ENCODE measurements at regions not wholly inside any gene's neighbourhood (a gene's known extent, or its start where the extent isn't known, plus 50 kb on each side); places are given as distances from the start of the nearest gene placed in this dataset.

- no peak overlapping the region for H3K4me3 ChIP-seq (replicated peaks; ENCODE audit: insufficient read depth, low read length)
- TF ChIP-seq GABPA (IDR thresholded peaks at IDR 0.05; ENCODE audit: low read depth), result no peak
- no peak for TF ChIP-seq POLR2AphosphoS5 (IDR thresholded peaks at IDR 0.05; ENCODE audit: low read depth)
- TF ChIP-seq SPI1 (IDR thresholded peaks at IDR 0.05; ENCODE audit: borderline replicate concordance, low read depth), result no peak
- TF ChIP-seq, protein P1, sequence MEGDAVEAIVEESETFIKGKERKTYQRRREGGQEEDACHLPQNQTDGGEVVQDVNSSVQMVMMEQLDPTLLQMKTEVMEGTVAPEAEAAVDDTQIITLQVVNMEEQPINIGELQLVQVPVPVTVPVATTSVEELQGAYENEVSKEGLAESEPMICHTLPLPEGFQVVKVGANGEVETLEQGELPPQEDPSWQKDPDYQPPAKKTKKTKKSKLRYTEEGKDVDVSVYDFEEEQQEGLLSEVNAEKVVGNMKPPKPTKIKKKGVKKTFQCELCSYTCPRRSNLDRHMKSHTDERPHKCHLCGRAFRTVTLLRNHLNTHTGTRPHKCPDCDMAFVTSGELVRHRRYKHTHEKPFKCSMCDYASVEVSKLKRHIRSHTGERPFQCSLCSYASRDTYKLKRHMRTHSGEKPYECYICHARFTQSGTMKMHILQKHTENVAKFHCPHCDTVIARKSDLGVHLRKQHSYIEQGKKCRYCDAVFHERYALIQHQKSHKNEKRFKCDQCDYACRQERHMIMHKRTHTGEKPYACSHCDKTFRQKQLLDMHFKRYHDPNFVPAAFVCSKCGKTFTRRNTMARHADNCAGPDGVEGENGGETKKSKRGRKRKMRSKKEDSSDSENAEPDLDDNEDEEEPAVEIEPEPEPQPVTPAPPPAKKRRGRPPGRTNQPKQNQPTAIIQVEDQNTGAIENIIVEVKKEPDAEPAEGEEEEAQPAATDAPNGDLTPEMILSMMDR (IDR thresholded peaks at IDR 0.05; ENCODE audit: insufficient read depth, low read length), result no peak
- TF ChIP-seq, protein P2, sequence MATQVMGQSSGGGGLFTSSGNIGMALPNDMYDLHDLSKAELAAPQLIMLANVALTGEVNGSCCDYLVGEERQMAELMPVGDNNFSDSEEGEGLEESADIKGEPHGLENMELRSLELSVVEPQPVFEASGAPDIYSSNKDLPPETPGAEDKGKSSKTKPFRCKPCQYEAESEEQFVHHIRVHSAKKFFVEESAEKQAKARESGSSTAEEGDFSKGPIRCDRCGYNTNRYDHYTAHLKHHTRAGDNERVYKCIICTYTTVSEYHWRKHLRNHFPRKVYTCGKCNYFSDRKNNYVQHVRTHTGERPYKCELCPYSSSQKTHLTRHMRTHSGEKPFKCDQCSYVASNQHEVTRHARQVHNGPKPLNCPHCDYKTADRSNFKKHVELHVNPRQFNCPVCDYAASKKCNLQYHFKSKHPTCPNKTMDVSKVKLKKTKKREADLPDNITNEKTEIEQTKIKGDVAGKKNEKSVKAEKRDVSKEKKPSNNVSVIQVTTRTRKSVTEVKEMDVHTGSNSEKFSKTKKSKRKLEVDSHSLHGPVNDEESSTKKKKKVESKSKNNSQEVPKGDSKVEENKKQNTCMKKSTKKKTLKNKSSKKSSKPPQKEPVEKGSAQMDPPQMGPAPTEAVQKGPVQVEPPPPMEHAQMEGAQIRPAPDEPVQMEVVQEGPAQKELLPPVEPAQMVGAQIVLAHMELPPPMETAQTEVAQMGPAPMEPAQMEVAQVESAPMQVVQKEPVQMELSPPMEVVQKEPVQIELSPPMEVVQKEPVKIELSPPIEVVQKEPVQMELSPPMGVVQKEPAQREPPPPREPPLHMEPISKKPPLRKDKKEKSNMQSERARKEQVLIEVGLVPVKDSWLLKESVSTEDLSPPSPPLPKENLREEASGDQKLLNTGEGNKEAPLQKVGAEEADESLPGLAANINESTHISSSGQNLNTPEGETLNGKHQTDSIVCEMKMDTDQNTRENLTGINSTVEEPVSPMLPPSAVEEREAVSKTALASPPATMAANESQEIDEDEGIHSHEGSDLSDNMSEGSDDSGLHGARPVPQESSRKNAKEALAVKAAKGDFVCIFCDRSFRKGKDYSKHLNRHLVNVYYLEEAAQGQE (IDR thresholded peaks at IDR 0.05; ENCODE audit: insufficient replicate concordance, low read depth), result no peak
- no peak for DNase-seq (ENCODE audit: low read depth in 1 of 2, low spot score in 1 of 2)
- H3K27me3 ChIP-seq (ENCODE audit: insufficient read depth, poor library complexity, severe bottlenecking), result no peaks in the 10 kb centered on the region
- H3K27ac ChIP-seq (replicated peaks), result no peak overlapping the region
Measured at GRCh38 chr16:27726621-27727261, 176.8 kb downstream of the KATNIP start.

GRCh38 chr16:27727941-27728340 is 178.0 kb downstream of the KATNIP start:
- TF ChIP-seq, protein P1 (IDR thresholded peaks at IDR 0.05; ENCODE audit: insufficient read depth, low read length), result no peak
- no peak for TF ChIP-seq GABPA (IDR thresholded peaks at IDR 0.05; ENCODE audit: low read depth)
- TF ChIP-seq, protein P2 (IDR thresholded peaks at IDR 0.05; ENCODE audit: insufficient replicate concordance, low read depth), result no peak
- TF ChIP-seq POLR2AphosphoS5 (IDR thresholded peaks at IDR 0.05; ENCODE audit: low read depth), result no peak
- TF ChIP-seq SPI1 (IDR thresholded peaks at IDR 0.05; ENCODE audit: borderline replicate concordance, low read depth), result no peak
- Histone ChIP-seq H3K4me3 (replicated peaks; ENCODE audit: insufficient read depth, low read length) (no peak overlapping the region), H3K27ac (replicated peaks) (no peak overlapping the region), H3K27me3 (ENCODE audit: insufficient read depth, poor library complexity, severe bottlenecking) (no peaks in the 10 kb centered on the region)
- DNase-seq (ENCODE audit: low read depth in 1 of 2, low spot score in 1 of 2), result no peak

GRCh38 chr16:27728691-27729090 is 178.7 kb downstream of the KATNIP start:
- DNase-seq (ENCODE audit: low read depth in 1 of 2, low spot score in 1 of 2), result no peak
- no peak overlapping the region for H3K27ac ChIP-seq (replicated peaks)
- TF ChIP-seq SPI1 (IDR thresholded peaks at IDR 0.05; ENCODE audit: borderline replicate concordance, low read depth), result no peak
- no peak for TF ChIP-seq POLR2AphosphoS5 (IDR thresholded peaks at IDR 0.05; ENCODE audit: low read depth)
- TF ChIP-seq, protein P1 (IDR thresholded peaks at IDR 0.05; ENCODE audit: insufficient read depth, low read length), result no peak
- TF ChIP-seq, protein P2 (IDR thresholded peaks at IDR 0.05; ENCODE audit: insufficient replicate concordance, low read depth), result no peak
- no peak for TF ChIP-seq GABPA (IDR thresholded peaks at IDR 0.05; ENCODE audit: low read depth)
- H3K27me3 ChIP-seq (ENCODE audit: insufficient read depth, poor library complexity, severe bottlenecking), result no peaks in the 10 kb centered on the region
- no peak overlapping the region for H3K4me3 ChIP-seq (replicated peaks; ENCODE audit: insufficient read depth, low read length)

Measured in HL-60 (cell line).